ENCODE measurements at regions not wholly inside any gene's neighbourhood (a gene's known extent, or its start where the extent isn't known, plus 50 kb on each side); places are given as distances from the start of the nearest gene placed in this dataset.

DNA sequence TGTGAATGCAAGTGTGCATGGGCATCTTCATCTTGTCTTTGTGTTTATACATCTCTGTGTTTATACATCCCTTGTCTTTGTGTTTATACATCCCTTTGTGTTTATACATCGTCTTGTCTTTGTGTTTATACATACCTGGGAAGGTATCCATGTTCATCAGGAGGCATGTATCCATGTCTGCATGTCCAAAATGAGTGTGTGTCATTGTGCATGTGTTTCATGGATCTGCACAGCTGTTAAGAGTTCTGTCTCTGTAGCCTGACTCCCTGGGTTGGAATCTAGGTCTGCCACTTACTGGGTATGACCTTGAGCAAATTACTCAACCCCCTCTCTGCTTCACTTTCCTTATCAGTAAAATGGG is 50.1 kb upstream of the SIRPA start:
- no peak for TF ChIP-seq EZH2 (IDR thresholded peaks at IDR 0.05; ENCODE audit: low read length)
- TF ChIP-seq, protein P1, sequence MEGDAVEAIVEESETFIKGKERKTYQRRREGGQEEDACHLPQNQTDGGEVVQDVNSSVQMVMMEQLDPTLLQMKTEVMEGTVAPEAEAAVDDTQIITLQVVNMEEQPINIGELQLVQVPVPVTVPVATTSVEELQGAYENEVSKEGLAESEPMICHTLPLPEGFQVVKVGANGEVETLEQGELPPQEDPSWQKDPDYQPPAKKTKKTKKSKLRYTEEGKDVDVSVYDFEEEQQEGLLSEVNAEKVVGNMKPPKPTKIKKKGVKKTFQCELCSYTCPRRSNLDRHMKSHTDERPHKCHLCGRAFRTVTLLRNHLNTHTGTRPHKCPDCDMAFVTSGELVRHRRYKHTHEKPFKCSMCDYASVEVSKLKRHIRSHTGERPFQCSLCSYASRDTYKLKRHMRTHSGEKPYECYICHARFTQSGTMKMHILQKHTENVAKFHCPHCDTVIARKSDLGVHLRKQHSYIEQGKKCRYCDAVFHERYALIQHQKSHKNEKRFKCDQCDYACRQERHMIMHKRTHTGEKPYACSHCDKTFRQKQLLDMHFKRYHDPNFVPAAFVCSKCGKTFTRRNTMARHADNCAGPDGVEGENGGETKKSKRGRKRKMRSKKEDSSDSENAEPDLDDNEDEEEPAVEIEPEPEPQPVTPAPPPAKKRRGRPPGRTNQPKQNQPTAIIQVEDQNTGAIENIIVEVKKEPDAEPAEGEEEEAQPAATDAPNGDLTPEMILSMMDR (optimal IDR thresholded peaks at IDR 0.05 in 1 of 3, IDR thresholded peaks at IDR 0.05 in 1 of 3, conservative IDR thresholded peaks at IDR 0.05 in 1 of 3; ENCODE audit: extremely low read depth in 1 of 3, insufficient read depth in 2 of 3, low read length in 3 of 3) = no peak
- Histone ChIP-seq H2AFZ (ENCODE audit: control insufficient read depth, low read length) (no peak overlapping the region), H3K9me3 (ENCODE audit: control insufficient read depth, low read depth, low read length) (no peaks in the 10 kb centered on the region), H3K9ac (ENCODE audit: control insufficient read depth, extremely low read depth, insufficient read depth, low read length) (no peak overlapping the region), H4K20me1 (ENCODE audit: control insufficient read depth, extremely low read depth, insufficient read depth, low read length) (no peaks in the 10 kb centered on the region), H3K4me2 (ENCODE audit: control insufficient read depth, extremely low read depth, insufficient read depth, low read depth, low read length) (no peak overlapping the region), H3K36me3 (ENCODE audit: control insufficient read depth in 2 of 2, extremely low read depth in 1 of 2, insufficient read depth in 2 of 2, low read length in 2 of 2) (no peaks in the 10 kb centered on the region), H3K4me3 (ENCODE audit: control insufficient read depth in 2 of 3, extremely low read depth in 1 of 3, insufficient read depth in 2 of 3, low read depth in 1 of 3, low read length in 3 of 3) (no peak overlapping the region), H3K27me3 (ENCODE audit: control insufficient read depth, extremely low read depth, insufficient read depth, low read length) (no peaks in the 10 kb centered on the region), H3K27ac (ENCODE audit: control insufficient read depth, insufficient read depth, low read length) (no peak overlapping the region), H3K9me1 (ENCODE audit: control insufficient read depth, extremely low read depth, insufficient read depth, low read length) (no peaks in the 10 kb centered on the region), H3K79me2 (ENCODE audit: control insufficient read depth, insufficient read depth, low read length) (no peaks in the 10 kb centered on the region), H3K4me1 (ENCODE audit: control insufficient read depth, extremely low read depth, insufficient read depth, low read length) (peaks cover 13% of the 10 kb centered on the region)
- DNase-seq (ENCODE audit: low read depth, low spot score) (no peak), FAIRE-seq (no peak)
- dilution Hi-C loops (cut with MboI; ENCODE audit: extremely low pct_ligation_motif_present, low sequenced_read_pairs) = no loop called here

GRCh38 chr20:1844325-1845162 is 50.7 kb upstream of the SIRPA start:
- no peaks in the 10 kb centered on the region for H3K27me3 ChIP-seq (ENCODE audit: control insufficient read depth, extremely low read depth, insufficient read depth, low read length)
- FAIRE-seq (peak; percentile 34), DNase-seq (ENCODE audit: low read depth, low spot score) (no peak)
- H4K20me1 ChIP-seq (ENCODE audit: control insufficient read depth, extremely low read depth, insufficient read depth, low read length) = no peaks in the 10 kb centered on the region
- no peak overlapping the region for H3K9ac ChIP-seq (ENCODE audit: control insufficient read depth, extremely low read depth, insufficient read depth, low read length)
- H3K27ac ChIP-seq (ENCODE audit: control insufficient read depth, insufficient read depth, low read length) = no peak overlapping the region
- peaks cover 16% of the 10 kb centered on the region for H3K4me1 ChIP-seq (ENCODE audit: control insufficient read depth, extremely low read depth, insufficient read depth, low read length)
- no peaks in the 10 kb centered on the region for H3K9me1 ChIP-seq (ENCODE audit: control insufficient read depth, extremely low read depth, insufficient read depth, low read length)
- no peaks in the 10 kb centered on the region for H3K9me3 ChIP-seq (ENCODE audit: control insufficient read depth, low read depth, low read length)
- H3K79me2 ChIP-seq (ENCODE audit: control insufficient read depth, insufficient read depth, low read length) = no peaks in the 10 kb centered on the region
- H2AFZ ChIP-seq (ENCODE audit: control insufficient read depth, low read length) = peak overlapping the region; percentile 38
- H3K4me2 ChIP-seq (ENCODE audit: control insufficient read depth, extremely low read depth, insufficient read depth, low read depth, low read length) = no peak overlapping the region
- dilution Hi-C loops (cut with MboI; ENCODE audit: extremely low pct_ligation_motif_present, low sequenced_read_pairs) = no loop called here
- no peaks in the 10 kb centered on the region for H3K36me3 ChIP-seq (ENCODE audit: control insufficient read depth in 2 of 2, extremely low read depth in 1 of 2, insufficient read depth in 2 of 2, low read length in 2 of 2)
- no peak overlapping the region for H3K4me3 ChIP-seq (ENCODE audit: control insufficient read depth in 2 of 3, extremely low read depth in 1 of 3, insufficient read depth in 2 of 3, low read depth in 1 of 3, low read length in 3 of 3)
- no peak for TF ChIP-seq EZH2 (IDR thresholded peaks at IDR 0.05; ENCODE audit: low read length)
- TF ChIP-seq, protein P1 (optimal IDR thresholded peaks at IDR 0.05 in 1 of 3, IDR thresholded peaks at IDR 0.05 in 1 of 3, conservative IDR thresholded peaks at IDR 0.05 in 1 of 3; ENCODE audit: extremely low read depth in 1 of 3, insufficient read depth in 2 of 3, low read length in 3 of 3) = no peak
